COLO668 (cell line): ENCODE measurements at regions not wholly inside any gene's neighbourhood (a gene's known extent, or its start where the extent isn't known, plus 50 kb on each side); places are given as distances from the start of the nearest gene placed in this dataset.

ENCODE experiments used
- DNase-seq: peaks from one replicate; lab custom pipeline; 2025; ENCODE audit not compliant: unreplicated experiment; lab: John Stamatoyannopoulos, UW

GRCh38 chr15:53401503-53401902 is 358.0 kb downstream of the WDR72 start:
- DNase-seq = no peak

GRCh38 chr15:53400986-53401385 is 358.5 kb downstream of the WDR72 start:
- no peak for DNase-seq

- no peak for DNase-seq
These were observed 362.3 kb downstream of the WDR72 start for GRCh38 chr15:53397041-53397616.

- no peak for DNase-seq
These were observed 363.6 kb downstream of the WDR72 start for GRCh38 chr15:53395871-53396270.

- DNase-seq = no peak
These were observed 368.9 kb downstream of the WDR72 start for GRCh38 chr15:53390549-53390948.

GRCh38 chr15:53389271-53390037 is 370.0 kb downstream of the WDR72 start:
- no peak for DNase-seq

- DNase-seq = peak; percentile 26
These were observed 375.0 kb downstream of the WDR72 start for GRCh38 chr15:53384417-53384816.

GRCh38 chr15:53378096-53378800 is 381.2 kb downstream of the WDR72 start:
- DNase-seq = no peak

- no peak for DNase-seq
These were observed 391.7 kb downstream of the WDR72 start for GRCh38 chr15:53367740-53368139.

- no peak for DNase-seq
These were observed 398.6 kb downstream of the WDR72 start for GRCh38 chr15:53360881-53361280.

- DNase-seq = no peak
These were observed 400.4 kb downstream of the WDR72 start for GRCh38 chr15:53359038-53359437.

GRCh38 chr15:53354874-53355273 is 404.6 kb downstream of the WDR72 start:
- no peak for DNase-seq

- DNase-seq = no peak
These were observed 408.1 kb downstream of the WDR72 start for GRCh38 chr15:53351373-53351772.

- no peak for DNase-seq
These were observed 412.9 kb downstream of the WDR72 start for GRCh38 chr15:53346583-53346982.

- no peak for DNase-seq
These were observed 427.9 kb downstream of the WDR72 start for GRCh38 chr15:53331328-53332190.

GRCh38 chr15:53328341-53328740 is 431.1 kb downstream of the WDR72 start:
- DNase-seq = no peak

- no peak for DNase-seq
These were observed 435.4 kb downstream of the WDR72 start for GRCh38 chr15:53324061-53324460.

- no peak for DNase-seq
These were observed 436.3 kb downstream of the WDR72 start for GRCh38 chr15:53323191-53323590.

- no peak for DNase-seq
These were observed 438.6 kb downstream of the WDR72 start for GRCh38 chr15:53320816-53321215.

- no peak for DNase-seq
These were observed 446.8 kb downstream of the WDR72 start for GRCh38 chr15:53312707-53313106.

GRCh38 chr15:53310709-53311108 is 448.8 kb downstream of the WDR72 start:
- DNase-seq = no peak
